ENCODE measurements at regions not wholly inside any gene's neighbourhood (a gene's known extent, or its start where the extent isn't known, plus 50 kb on each side); places are given as distances from the start of the nearest gene placed in this dataset.
"Not testable (repeated sequence)": the region's sequence is repeated elsewhere in the genome, so short reads cannot be mapped to it uniquely, and the experiment has no call there.

GRCh38 chr12:131280426-131280825 is 326.7 kb downstream of the ADGRD1 start:
- no peak overlapping the region for H3K4me3 ChIP-seq (ENCODE audit: low read depth, low read length)
- no peak for TF ChIP-seq CTCF (IDR thresholded peaks at IDR 0.05; ENCODE audit: control insufficient read depth, extremely low read depth, insufficient read depth)
- no peak for DNase-seq (ENCODE audit: low read depth)

DNA sequence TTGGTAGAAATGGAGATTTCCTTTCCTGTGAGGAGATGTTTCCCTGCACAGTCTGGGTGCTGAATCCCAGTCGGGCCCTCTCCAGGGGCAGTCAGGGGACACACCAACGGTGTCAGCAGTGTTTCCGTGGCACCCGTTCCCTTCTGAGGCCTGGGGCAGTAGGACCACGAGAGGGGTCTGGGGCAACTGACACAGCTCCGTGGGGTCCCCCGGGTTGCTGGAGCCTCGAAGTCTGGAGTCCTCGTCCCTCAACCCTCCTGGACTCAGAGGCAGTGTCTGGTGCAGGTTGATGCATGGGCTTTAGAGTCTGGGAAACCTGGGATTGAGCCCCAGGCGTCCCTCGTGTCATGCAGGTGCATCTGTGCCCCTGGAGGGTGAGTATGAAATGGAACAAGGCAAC is 327.3 kb downstream of the ADGRD1 start:
- DNase-seq (ENCODE audit: low read depth) = no peak
- TF ChIP-seq CTCF (IDR thresholded peaks at IDR 0.05; ENCODE audit: control insufficient read depth, extremely low read depth, insufficient read depth) = no peak
- no peak overlapping the region for H3K4me3 ChIP-seq (ENCODE audit: low read depth, low read length)

- no peak for DNase-seq (ENCODE audit: low read depth)
- H3K4me3 ChIP-seq (ENCODE audit: low read depth, low read length) = no peak overlapping the region
- no peak for TF ChIP-seq CTCF (IDR thresholded peaks at IDR 0.05; ENCODE audit: control insufficient read depth, extremely low read depth, insufficient read depth)
These were observed 328.8 kb downstream of the ADGRD1 start for GRCh38 chr12:131282292-131283080.

GRCh38 chr12:131283191-131283861 is 329.6 kb downstream of the ADGRD1 start:
- TF ChIP-seq CTCF (IDR thresholded peaks at IDR 0.05; ENCODE audit: control insufficient read depth, extremely low read depth, insufficient read depth) = no peak
- H3K4me3 ChIP-seq (ENCODE audit: low read depth, low read length) = no peak overlapping the region

GRCh38 chr12:131283862-131284825 is 330.4 kb downstream of the ADGRD1 start:
- DNase-seq (ENCODE audit: low read depth); H3K4me3 ChIP-seq (ENCODE audit: low read depth, low read length): not testable (repeated sequence)

More at GRCh38 chr12:131283191-131283861, 329.6 kb downstream of the ADGRD1 start:
- DNase-seq (ENCODE audit: low read depth) = no peak

GRCh38 chr12:131284954-131285904 is 331.5 kb downstream of the ADGRD1 start:
- H3K4me3 ChIP-seq (ENCODE audit: low read depth, low read length); DNase-seq (ENCODE audit: low read depth): not testable (repeated sequence)

DNA sequence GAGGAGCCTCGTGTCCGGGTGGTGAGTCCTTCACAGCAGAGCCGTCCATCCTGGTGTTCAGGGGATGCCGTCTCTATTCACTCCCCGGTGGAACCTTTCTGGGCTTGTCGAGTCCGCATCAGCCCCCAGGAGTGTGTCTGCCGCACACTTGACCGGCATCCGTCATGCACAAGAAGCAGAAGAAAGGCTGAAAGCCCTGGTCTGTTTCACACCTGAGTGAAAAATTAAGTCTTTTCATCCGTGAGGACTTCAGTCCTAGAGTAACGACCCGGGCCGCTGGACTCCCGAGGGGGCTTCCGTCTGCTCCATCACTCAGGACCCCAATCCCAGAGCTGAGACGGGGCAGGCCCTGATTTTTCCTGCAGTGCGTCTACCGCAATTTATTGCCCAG is 332.2 kb downstream of the ADGRD1 start:
- DNase-seq (ENCODE audit: low read depth); H3K4me3 ChIP-seq (ENCODE audit: low read depth, low read length): not testable (repeated sequence)

DNA sequence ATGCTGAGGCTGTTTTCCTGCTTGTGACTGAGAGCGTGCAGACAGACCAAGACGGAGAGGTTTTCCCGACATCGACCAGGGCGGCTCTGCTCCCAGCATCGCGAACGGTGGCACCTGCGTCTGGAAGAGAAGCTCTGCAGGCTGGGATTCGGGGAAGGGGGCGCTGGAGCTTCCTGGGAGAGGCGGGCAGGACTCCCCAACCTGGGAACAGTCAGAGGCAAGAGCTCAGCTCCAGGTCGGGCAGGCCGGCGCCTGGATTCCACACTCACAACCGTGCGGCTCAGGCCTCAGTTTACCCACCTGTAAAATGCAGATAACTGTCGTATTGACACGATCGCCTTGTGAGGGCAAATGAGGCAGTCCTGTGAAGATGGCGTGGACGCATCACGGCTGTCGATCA is 332.6 kb downstream of the ADGRD1 start:
- not testable (repeated sequence) for H3K4me3 ChIP-seq (ENCODE audit: low read depth, low read length); DNase-seq (ENCODE audit: low read depth)

All from LNCaP clone FGC (cell line).